ENCODE measurements at regions not wholly inside any gene's neighbourhood (a gene's known extent, or its start where the extent isn't known, plus 50 kb on each side); places are given as distances from the start of the nearest gene placed in this dataset.
"Not testable (repeated sequence)": the region's sequence is repeated elsewhere in the genome, so short reads cannot be mapped to it uniquely, and the experiment has no call there.

- DNase-seq, result no peak
These were observed 186.3 kb downstream of the IGLL1 start for GRCh38 chr22:23393721-23394320.

- not testable (repeated sequence) for DNase-seq
These were observed 186.9 kb downstream of the IGLL1 start for GRCh38 chr22:23393199-23393598.

GRCh38 chr22:23392420-23393121 lies 187.5 kb downstream of the IGLL1 start:
- no peak for DNase-seq

- no peak for DNase-seq
These were observed 189.1 kb downstream of the IGLL1 start for GRCh38 chr22:23391022-23391421.

GRCh38 chr22:23389271-23390071 lies 190.6 kb downstream of the IGLL1 start:
- DNase-seq, result no peak

- DNase-seq, result no peak
These were observed 191.6 kb downstream of the IGLL1 start for GRCh38 chr22:23388517-23388890.

- DNase-seq, result no peak
These were observed 192.1 kb downstream of the IGLL1 start for GRCh38 chr22:23387827-23388516.

- no peak for DNase-seq
These were observed 193.1 kb downstream of the IGLL1 start for GRCh38 chr22:23386822-23387580.

GRCh38 chr22:23385678-23386631 lies 194.1 kb downstream of the IGLL1 start:
- DNase-seq, result peak; percentile 72

GRCh38 chr22:23384923-23385677 lies 195.0 kb downstream of the IGLL1 start:
- no peak for DNase-seq

- DNase-seq, result no peak
These were observed 195.7 kb downstream of the IGLL1 start for GRCh38 chr22:23384431-23384830.

- no peak for DNase-seq
These were observed 196.4 kb downstream of the IGLL1 start for GRCh38 chr22:23383491-23384361.

- DNase-seq, result no peak
These were observed 197.5 kb downstream of the IGLL1 start for GRCh38 chr22:23382428-23383218.

- DNase-seq, result no peak
These were observed 198.2 kb downstream of the IGLL1 start for GRCh38 chr22:23381661-23382427.

GRCh38 chr22:23380911-23381310 lies 199.2 kb downstream of the IGLL1 start:
- no peak for DNase-seq

- DNase-seq, result no peak
These were observed 199.9 kb downstream of the IGLL1 start for GRCh38 chr22:23380230-23380573.

GRCh38 chr22:23379540-23380229 lies 199.4 kb downstream of the BCR start:
- not testable (repeated sequence) for DNase-seq

Data from activated effector memory CD4-positive, alpha-beta T cell treated with Interleukin-2 at 50 U/mL for 16 hours (primary cell).